ENCODE measurements at regions not wholly inside any gene's neighbourhood (a gene's known extent, or its start where the extent isn't known, plus 50 kb on each side); places are given as distances from the start of the nearest gene placed in this dataset.

DNA sequence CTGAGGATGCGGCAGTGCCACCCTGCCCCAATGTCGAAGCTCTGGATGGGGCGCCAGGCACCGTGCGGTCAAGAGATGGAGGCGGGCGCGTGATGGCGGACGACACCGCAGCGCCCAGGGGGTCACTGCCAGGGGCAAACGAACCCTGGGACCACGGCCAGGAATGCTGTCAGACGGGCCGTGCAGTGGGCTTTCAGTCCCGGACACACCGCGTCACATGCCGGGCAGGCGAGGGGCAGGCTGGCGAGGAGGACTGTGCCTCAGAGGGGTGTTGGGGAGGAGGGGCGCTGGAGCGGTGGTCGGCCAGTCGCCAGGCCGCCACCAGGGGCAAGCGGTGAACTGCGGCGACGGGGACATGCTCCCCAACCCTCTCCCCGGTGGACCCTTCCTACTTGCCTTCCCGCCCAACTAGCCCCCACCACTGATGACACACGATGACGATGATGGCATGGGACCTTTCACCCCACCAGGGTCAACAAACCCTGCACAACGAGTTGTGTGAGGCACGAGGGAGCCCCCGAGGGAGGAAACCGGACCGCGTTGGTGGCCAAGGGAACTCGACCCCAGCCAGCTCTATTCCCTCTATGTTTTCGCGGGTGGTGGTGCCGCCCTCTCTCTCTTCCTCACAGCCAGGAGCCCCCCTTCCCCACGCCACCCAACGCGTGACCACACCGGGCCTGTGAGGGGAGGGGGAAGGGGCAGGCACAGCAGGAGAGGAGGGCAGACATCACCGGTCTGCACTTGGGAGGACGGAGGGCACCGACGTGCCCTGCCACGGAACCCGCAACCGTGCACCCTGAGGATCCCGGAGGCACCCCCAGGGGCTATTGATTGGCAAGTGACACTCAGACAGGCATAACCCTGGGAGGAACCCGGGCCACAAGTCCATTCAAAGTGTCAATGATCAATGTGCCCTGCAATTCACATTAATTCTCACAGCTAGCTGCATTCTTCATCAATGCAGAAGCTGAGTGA is 1960.9 kb upstream of the DEFB115 start:
- TF ChIP-seq CREB1 (CRISPR knock-in tag; IDR thresholded peaks at IDR 0.05; ENCODE audit: low read depth): no peak
- TF ChIP-seq ZNF331 (CRISPR knock-in tag; IDR thresholded peaks at IDR 0.05; ENCODE audit: low read depth): no peak
- no peak for TF ChIP-seq EZH2 (IDR thresholded peaks at IDR 0.05; ENCODE audit: low read depth, unreplicated experiment)
- TF ChIP-seq STAT1 (IDR thresholded peaks at IDR 0.05; ENCODE audit: unreplicated experiment): no peak
- TF ChIP-seq, protein P1, sequence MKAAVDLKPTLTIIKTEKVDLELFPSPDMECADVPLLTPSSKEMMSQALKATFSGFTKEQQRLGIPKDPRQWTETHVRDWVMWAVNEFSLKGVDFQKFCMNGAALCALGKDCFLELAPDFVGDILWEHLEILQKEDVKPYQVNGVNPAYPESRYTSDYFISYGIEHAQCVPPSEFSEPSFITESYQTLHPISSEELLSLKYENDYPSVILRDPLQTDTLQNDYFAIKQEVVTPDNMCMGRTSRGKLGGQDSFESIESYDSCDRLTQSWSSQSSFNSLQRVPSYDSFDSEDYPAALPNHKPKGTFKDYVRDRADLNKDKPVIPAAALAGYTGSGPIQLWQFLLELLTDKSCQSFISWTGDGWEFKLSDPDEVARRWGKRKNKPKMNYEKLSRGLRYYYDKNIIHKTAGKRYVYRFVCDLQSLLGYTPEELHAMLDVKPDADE (IDR thresholded peaks at IDR 0.05): no peak
- no peak for TF ChIP-seq ZNF114 (CRISPR knock-in tag; IDR thresholded peaks at IDR 0.05)
- TF ChIP-seq EZH2phosphoT487 (IDR thresholded peaks at IDR 0.05; ENCODE audit: unreplicated experiment): no peak
- TF ChIP-seq, protein P2, sequence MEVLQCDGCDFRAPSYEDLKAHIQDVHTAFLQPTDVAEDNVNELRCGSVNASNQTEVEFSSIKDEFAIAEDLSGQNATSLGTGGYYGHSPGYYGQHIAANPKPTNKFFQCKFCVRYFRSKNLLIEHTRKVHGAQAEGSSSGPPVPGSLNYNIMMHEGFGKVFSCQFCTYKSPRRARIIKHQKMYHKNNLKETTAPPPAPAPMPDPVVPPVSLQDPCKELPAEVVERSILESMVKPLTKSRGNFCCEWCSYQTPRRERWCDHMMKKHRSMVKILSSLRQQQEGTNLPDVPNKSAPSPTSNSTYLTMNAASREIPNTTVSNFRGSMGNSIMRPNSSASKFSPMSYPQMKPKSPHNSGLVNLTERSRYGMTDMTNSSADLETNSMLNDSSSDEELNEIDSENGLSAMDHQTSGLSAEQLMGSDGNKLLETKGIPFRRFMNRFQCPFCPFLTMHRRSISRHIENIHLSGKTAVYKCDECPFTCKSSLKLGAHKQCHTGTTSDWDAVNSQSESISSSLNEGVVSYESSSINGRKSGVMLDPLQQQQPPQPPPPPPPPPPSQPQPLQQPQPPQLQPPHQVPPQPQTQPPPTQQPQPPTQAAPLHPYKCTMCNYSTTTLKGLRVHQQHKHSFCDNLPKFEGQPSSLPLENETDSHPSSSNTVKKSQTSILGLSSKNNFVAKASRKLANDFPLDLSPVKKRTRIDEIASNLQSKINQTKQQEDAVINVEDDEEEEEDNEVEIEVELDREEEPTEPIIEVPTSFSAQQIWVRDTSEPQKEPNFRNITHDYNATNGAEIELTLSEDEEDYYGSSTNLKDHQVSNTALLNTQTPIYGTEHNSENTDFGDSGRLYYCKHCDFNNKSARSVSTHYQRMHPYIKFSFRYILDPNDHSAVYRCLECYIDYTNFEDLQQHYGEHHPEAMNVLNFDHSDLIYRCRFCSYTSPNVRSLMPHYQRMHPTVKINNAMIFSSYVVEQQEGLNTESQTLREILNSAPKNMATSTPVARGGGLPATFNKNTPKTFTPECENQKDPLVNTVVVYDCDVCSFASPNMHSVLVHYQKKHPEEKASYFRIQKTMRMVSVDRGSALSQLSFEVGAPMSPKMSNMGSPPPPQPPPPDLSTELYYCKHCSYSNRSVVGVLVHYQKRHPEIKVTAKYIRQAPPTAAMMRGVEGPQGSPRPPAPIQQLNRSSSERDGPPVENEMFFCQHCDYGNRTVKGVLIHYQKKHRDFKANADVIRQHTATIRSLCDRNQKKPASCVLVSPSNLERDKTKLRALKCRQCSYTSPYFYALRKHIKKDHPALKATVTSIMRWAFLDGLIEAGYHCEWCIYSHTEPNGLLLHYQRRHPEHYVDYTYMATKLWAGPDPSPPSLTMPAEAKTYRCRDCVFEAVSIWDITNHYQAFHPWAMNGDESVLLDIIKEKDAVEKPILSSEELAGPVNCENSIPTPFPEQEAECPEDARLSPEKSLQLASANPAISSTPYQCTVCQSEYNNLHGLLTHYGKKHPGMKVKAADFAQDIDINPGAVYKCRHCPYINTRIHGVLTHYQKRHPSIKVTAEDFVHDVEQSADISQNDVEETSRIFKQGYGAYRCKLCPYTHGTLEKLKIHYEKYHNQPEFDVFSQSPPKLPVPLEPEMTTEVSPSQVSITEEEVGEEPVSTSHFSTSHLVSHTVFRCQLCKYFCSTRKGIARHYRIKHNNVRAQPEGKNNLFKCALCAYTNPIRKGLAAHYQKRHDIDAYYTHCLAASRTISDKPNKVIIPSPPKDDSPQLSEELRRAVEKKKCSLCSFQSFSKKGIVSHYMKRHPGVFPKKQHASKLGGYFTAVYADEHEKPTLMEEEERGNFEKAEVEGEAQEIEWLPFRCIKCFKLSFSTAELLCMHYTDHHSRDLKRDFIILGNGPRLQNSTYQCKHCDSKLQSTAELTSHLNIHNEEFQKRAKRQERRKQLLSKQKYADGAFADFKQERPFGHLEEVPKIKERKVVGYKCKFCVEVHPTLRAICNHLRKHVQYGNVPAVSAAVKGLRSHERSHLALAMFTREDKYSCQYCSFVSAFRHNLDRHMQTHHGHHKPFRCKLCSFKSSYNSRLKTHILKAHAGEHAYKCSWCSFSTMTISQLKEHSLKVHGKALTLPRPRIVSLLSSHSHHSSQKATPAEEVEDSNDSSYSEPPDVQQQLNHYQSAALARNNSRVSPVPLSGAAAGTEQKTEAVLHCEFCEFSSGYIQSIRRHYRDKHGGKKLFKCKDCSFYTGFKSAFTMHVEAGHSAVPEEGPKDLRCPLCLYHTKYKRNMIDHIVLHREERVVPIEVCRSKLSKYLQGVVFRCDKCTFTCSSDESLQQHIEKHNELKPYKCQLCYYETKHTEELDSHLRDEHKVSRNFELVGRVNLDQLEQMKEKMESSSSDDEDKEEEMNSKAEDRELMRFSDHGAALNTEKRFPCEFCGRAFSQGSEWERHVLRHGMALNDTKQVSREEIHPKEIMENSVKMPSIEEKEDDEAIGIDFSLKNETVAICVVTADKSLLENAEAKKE (CRISPR knock-in tag; IDR thresholded peaks at IDR 0.05): no peak
- TF ChIP-seq NANOG (IDR thresholded peaks at IDR 0.05; ENCODE audit: borderline replicate concordance): no peak
- TF ChIP-seq, protein P3, sequence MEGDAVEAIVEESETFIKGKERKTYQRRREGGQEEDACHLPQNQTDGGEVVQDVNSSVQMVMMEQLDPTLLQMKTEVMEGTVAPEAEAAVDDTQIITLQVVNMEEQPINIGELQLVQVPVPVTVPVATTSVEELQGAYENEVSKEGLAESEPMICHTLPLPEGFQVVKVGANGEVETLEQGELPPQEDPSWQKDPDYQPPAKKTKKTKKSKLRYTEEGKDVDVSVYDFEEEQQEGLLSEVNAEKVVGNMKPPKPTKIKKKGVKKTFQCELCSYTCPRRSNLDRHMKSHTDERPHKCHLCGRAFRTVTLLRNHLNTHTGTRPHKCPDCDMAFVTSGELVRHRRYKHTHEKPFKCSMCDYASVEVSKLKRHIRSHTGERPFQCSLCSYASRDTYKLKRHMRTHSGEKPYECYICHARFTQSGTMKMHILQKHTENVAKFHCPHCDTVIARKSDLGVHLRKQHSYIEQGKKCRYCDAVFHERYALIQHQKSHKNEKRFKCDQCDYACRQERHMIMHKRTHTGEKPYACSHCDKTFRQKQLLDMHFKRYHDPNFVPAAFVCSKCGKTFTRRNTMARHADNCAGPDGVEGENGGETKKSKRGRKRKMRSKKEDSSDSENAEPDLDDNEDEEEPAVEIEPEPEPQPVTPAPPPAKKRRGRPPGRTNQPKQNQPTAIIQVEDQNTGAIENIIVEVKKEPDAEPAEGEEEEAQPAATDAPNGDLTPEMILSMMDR (conservative IDR thresholded peaks at IDR 0.05; ENCODE audit: low read depth in 2 of 2): no peak
- TF ChIP-seq, protein P4, sequence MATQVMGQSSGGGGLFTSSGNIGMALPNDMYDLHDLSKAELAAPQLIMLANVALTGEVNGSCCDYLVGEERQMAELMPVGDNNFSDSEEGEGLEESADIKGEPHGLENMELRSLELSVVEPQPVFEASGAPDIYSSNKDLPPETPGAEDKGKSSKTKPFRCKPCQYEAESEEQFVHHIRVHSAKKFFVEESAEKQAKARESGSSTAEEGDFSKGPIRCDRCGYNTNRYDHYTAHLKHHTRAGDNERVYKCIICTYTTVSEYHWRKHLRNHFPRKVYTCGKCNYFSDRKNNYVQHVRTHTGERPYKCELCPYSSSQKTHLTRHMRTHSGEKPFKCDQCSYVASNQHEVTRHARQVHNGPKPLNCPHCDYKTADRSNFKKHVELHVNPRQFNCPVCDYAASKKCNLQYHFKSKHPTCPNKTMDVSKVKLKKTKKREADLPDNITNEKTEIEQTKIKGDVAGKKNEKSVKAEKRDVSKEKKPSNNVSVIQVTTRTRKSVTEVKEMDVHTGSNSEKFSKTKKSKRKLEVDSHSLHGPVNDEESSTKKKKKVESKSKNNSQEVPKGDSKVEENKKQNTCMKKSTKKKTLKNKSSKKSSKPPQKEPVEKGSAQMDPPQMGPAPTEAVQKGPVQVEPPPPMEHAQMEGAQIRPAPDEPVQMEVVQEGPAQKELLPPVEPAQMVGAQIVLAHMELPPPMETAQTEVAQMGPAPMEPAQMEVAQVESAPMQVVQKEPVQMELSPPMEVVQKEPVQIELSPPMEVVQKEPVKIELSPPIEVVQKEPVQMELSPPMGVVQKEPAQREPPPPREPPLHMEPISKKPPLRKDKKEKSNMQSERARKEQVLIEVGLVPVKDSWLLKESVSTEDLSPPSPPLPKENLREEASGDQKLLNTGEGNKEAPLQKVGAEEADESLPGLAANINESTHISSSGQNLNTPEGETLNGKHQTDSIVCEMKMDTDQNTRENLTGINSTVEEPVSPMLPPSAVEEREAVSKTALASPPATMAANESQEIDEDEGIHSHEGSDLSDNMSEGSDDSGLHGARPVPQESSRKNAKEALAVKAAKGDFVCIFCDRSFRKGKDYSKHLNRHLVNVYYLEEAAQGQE (IDR thresholded peaks at IDR 0.05; ENCODE audit: unreplicated experiment): no peak
- TF ChIP-seq POLR2AphosphoS5 (IDR thresholded peaks at IDR 0.05; ENCODE audit: low read depth): no peak
- no peak for TF ChIP-seq JUNB (IDR thresholded peaks at IDR 0.05; ENCODE audit: unreplicated experiment)
- Histone ChIP-seq H2AFZ (no peak overlapping the region), H3K27me3 (ENCODE audit: insufficient read depth) (no peaks in the 10 kb centered on the region), H3K36me3 (ENCODE audit: insufficient read depth) (no peaks in the 10 kb centered on the region), H3K79me2 (replicated peaks; ENCODE audit: insufficient read depth) (no peaks in the 10 kb centered on the region), H4K20me1 (replicated peaks; ENCODE audit: insufficient read depth) (no peaks in the 10 kb centered on the region), H3K27ac (ENCODE audit: low read depth) (no peak overlapping the region), H3K4me3 (no peak overlapping the region), H3K9me2 (ENCODE audit: insufficient read depth) (no peaks in the 10 kb centered on the region), H3K4me1 (ENCODE audit: insufficient read depth) (no peaks in the 10 kb centered on the region), H3K4me2 (no peak overlapping the region), H3F3A (replicated peaks; ENCODE audit: low read depth) (no peaks in the 10 kb centered on the region)
- H3K9me3 Mint-ChIP-seq: peaks cover 7% of the 10 kb centered on the region
- H3K4me3 Mint-ChIP-seq: no peak overlapping the region
- DNase-seq (ENCODE audit: low spot score): no peak
- peaks cover 35% of the 10 kb centered on the region for H3K36me3 Mint-ChIP-seq (ENCODE audit: low read depth)
- no peak overlapping the region for H3K27ac Mint-ChIP-seq
- no peaks in the 10 kb centered on the region for H3K4me1 Mint-ChIP-seq
- ATAC-seq: no peak
- H3K27me3 Mint-ChIP-seq (ENCODE audit: insufficient read depth, low read depth, poor library complexity): peaks cover 13% of the 10 kb centered on the region
